Hepatocyte (in vitro differentiated cells): ENCODE measurements at regions not wholly inside any gene's neighbourhood (a gene's known extent, or its start where the extent isn't known, plus 50 kb on each side); places are given as distances from the start of the nearest gene placed in this dataset.

Experiments used
- DNase-seq: peaks from one replicate; pipeline ENCODE4 v3.0.0-alpha.2; 2016; ENCODE audit warnings: low spot score
- H2AFZ ChIP-seq: fragments of 200-600 bp; sonication (generic); 2 replicates; pipeline ENCODE4 v1.6.0; 2016; ENCODE audit warnings: antibody characterized with exemption, mild to moderate bottlenecking
- H3K27ac ChIP-seq: fragments of 200-600 bp; sonication (generic); 2 replicates; pipeline ENCODE4 v1.5.1; 2016; ENCODE audit warnings: mild to moderate bottlenecking
- H3K27me3 ChIP-seq: fragments of 200-600 bp; sonication (generic); 2 replicates; pipeline ENCODE4 v1.6.1; 2016
- H3K36me3 ChIP-seq: fragments of 200-600 bp; sonication (generic); replicated peaks from 2 replicates; pipeline ENCODE4 v1.5.1; 2016; ENCODE audit warnings: low read depth; ENCODE audit not compliant: insufficient read depth
- H3K4me1 ChIP-seq: fragments of 200-600 bp; sonication (generic); 2 replicates; pipeline ENCODE4 v1.5.1; 2016; ENCODE audit warnings: mild to moderate bottlenecking, moderate library complexity; ENCODE audit not compliant: insufficient read depth
- H3K4me2 ChIP-seq: fragments of 200-600 bp; sonication (generic); 2 replicates; pipeline ENCODE4 v1.6.0; 2016
- H3K4me3 ChIP-seq: fragments of 200-600 bp; sonication (generic); 2 replicates; pipeline ENCODE4 v1.5.1; 2016; ENCODE audit warnings: mild to moderate bottlenecking
- H3K79me2 ChIP-seq: fragments of 200-600 bp; sonication (generic); 2 replicates; pipeline ENCODE4 v1.6.0; 2017; ENCODE audit warnings: mild to moderate bottlenecking
- H3K9me2 ChIP-seq: fragments of 200-600 bp; sonication (generic); replicated peaks from 2 replicates; pipeline ENCODE4 v1.6.0; 2017; ENCODE audit warnings: mild to moderate bottlenecking; ENCODE audit not compliant: insufficient read depth
- H3K9me3 ChIP-seq: fragments of 200-600 bp; sonication (generic); 2 replicates; pipeline ENCODE4 v1.5.1; 2016; ENCODE audit warnings: low read depth, mild to moderate bottlenecking
- H4K20me1 ChIP-seq: fragments of 200-600 bp; sonication (generic); 2 replicates; pipeline ENCODE4 v1.6.0; 2016; ENCODE audit warnings: mild to moderate bottlenecking; ENCODE audit not compliant: insufficient read depth, poor library complexity, severe bottlenecking
- EZH2 ChIP-seq: fragments of 200-600 bp; sonication (generic); IDR thresholded peaks from 2 replicates; pipeline ENCODE4 v1.6.1; 2016; ENCODE audit warnings: antibody characterized with exemption, mild to moderate bottlenecking, borderline replicate concordance
- EZH2phosphoT487 ChIP-seq: fragments of 200-600 bp; sonication (generic); IDR thresholded peaks from one replicate; pipeline ENCODE4 v1.6.1; 2018; ENCODE audit warnings: antibody characterized with exemption, mild to moderate bottlenecking, low read depth, moderate library complexity; ENCODE audit not compliant: unreplicated experiment, severe bottlenecking
- WGBS: methylation state at CpG from one replicate; pipeline ENCODE4 v1.1.6; 2016; ENCODE audit warnings: low lambda C conversion rate; ENCODE audit errors: missing lambda C conversion rate; 5-methylcytosine and 5-hydroxymethylcytosine counted together
- TF ChIP-seq, protein P1 (sequence below): fragments of 200-600 bp; sonication (generic); IDR thresholded peaks from 2 replicates; pipeline ENCODE4 v1.5.1; 2016; ENCODE audit warnings: antibody characterized with exemption, mild to moderate bottlenecking; ENCODE audit not compliant: poor library complexity

DNA sequence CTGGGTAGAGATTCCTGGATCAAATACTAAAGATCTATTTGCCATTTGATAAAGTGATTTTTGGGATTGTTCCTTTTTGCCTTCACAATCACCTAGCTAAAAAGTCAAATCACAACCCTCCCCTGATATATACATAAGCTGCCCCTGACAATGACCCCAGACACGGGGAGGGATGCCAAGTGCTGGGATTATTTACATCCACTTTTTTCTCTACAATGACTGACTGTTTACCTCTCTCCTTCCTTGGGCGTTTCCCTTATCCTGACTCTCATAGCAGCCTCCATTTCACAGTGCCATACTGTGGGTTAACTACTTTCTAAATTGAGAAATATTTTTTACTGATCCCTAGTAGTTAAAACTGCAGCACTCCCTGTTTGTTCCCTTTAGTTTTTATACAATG lies 150.8 kb upstream of the TMEM170B start:
- Histone ChIP-seq H3K4me1 (no peaks in the 10 kb centered on the region), H4K20me1 (no peaks in the 10 kb centered on the region), H3K4me2 (no peak overlapping the region), H3K36me3 (no peaks in the 10 kb centered on the region), H2AFZ (no peak overlapping the region), H3K4me3 (no peak overlapping the region), H3K27ac (no peak overlapping the region), H3K9me3 (no peaks in the 10 kb centered on the region), H3K79me2 (no peaks in the 10 kb centered on the region), H3K9me2 (no peaks in the 10 kb centered on the region), H3K27me3 (no peaks in the 10 kb centered on the region)
- no peak for DNase-seq
- TF ChIP-seq EZH2 (no peak), EZH2phosphoT487 (no peak)
- TF ChIP-seq, protein P1, sequence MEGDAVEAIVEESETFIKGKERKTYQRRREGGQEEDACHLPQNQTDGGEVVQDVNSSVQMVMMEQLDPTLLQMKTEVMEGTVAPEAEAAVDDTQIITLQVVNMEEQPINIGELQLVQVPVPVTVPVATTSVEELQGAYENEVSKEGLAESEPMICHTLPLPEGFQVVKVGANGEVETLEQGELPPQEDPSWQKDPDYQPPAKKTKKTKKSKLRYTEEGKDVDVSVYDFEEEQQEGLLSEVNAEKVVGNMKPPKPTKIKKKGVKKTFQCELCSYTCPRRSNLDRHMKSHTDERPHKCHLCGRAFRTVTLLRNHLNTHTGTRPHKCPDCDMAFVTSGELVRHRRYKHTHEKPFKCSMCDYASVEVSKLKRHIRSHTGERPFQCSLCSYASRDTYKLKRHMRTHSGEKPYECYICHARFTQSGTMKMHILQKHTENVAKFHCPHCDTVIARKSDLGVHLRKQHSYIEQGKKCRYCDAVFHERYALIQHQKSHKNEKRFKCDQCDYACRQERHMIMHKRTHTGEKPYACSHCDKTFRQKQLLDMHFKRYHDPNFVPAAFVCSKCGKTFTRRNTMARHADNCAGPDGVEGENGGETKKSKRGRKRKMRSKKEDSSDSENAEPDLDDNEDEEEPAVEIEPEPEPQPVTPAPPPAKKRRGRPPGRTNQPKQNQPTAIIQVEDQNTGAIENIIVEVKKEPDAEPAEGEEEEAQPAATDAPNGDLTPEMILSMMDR, result no peak
- WGBS, result 39% methylated on average over 2 of the region's 2 CpGs

DNA sequence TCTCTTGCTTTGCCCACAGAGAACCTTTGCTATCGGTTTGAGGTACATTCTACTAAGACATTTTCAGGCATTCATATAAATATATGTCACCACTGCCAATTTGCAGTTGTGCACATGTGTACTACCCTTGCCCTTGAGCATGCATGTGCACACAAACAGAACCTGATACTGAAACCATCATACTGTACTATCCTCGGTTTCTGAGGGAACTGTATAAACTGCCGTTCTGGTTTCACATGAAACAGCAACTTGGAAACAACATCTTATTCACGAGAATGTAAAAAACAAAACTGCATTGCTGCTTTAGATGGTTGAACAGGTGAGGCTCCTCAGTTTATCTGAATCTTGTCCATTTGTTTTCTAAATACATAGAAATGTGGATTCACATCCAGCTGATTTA lies 151.2 kb upstream of the TMEM170B start:
- no peak for TF ChIP-seq EZH2
- TF ChIP-seq EZH2phosphoT487, result no peak
- TF ChIP-seq, protein P1, result no peak
- WGBS, result 86% methylated on average over 4 of the region's 4 CpGs
- H3K27ac ChIP-seq, result no peak overlapping the region

DNA sequence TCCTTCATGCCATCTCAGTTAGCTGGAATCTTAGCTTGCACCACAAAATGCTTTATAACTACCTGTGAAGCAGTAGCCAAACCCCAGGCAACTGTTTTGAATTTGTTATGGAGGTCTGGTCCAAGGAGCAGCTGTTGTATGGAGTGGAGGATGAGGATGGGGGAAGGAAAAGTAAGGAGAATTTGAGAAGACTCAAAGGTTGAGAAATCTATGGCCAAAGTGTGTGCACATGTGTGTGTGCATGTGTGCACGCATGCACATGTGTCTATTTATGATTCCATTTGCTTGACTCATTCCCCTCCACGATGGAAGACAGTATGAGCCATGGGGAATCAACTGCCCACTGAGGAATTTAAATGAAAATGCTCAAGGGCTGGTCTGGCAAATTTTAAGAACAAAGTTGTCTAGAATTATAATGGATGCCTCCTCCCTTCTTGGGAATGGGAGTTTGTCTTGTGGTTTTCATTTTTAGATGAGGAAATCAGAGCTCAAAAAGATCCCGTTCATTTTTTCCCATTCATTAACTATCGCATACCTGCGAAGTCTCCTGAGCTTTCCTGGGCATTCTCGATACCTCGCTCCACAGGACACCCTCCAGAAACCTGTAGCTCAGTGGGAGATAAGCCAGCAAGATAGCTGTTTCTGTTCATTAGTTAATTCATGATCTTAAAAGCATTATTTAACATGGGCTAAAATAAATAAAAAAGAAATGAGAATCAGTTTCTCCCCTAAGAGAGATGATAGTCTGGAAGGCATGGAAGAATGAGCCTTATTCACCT lies 152.3 kb upstream of the NEDD9 start:
- H3K27me3 ChIP-seq, result no peaks in the 10 kb centered on the region
- no peak overlapping the region for H3K4me3 ChIP-seq
- TF ChIP-seq EZH2 (no peak), EZH2phosphoT487 (no peak)
- TF ChIP-seq, protein P1, result no peak
- no peak for DNase-seq
- WGBS, result 74% methylated on average over 7 of the region's 7 CpGs
- no peaks in the 10 kb centered on the region for H3K9me3 ChIP-seq
- no peaks in the 10 kb centered on the region for H4K20me1 ChIP-seq
- no peaks in the 10 kb centered on the region for H3K36me3 ChIP-seq
- H3K27ac ChIP-seq, result no peak overlapping the region
- H3K79me2 ChIP-seq, result no peaks in the 10 kb centered on the region
- no peaks in the 10 kb centered on the region for H3K9me2 ChIP-seq
- H3K4me2 ChIP-seq, result no peak overlapping the region
- H2AFZ ChIP-seq, result no peak overlapping the region
- H3K4me1 ChIP-seq, result no peaks in the 10 kb centered on the region

More for the DNA sequence above, 151.2 kb upstream of the TMEM170B start:
- Histone ChIP-seq H3K4me2 (no peak overlapping the region), H3K4me3 (no peak overlapping the region), H3K4me1 (no peaks in the 10 kb centered on the region), H3K9me2 (no peaks in the 10 kb centered on the region), H4K20me1 (no peaks in the 10 kb centered on the region), H3K79me2 (no peaks in the 10 kb centered on the region), H3K27me3 (no peaks in the 10 kb centered on the region), H3K9me3 (no peaks in the 10 kb centered on the region), H2AFZ (no peak overlapping the region), H3K36me3 (no peaks in the 10 kb centered on the region)
- no peak for DNase-seq
